AG04449 (cell line): ENCODE measurements at regions not wholly inside any gene's neighbourhood (a gene's known extent, or its start where the extent isn't known, plus 50 kb on each side); places are given as distances from the start of the nearest gene placed in this dataset.

Source experiments
- CTCF ChIA-PET: fragments of 350-600 bp; formaldehyde crosslinking; extraction: SDS; loops from one replicate; lab custom pipeline; 2021; ENCODE audit warnings: antibody characterized with exemption; lab: Yijun Ruan, JAX
- POLR2A ChIA-PET: fragments of 400-600, 350-600 bp; formaldehyde crosslinking; extraction: SDS; loops from one replicate; lab custom pipeline; 2020; ENCODE audit warnings: antibody characterized with exemption, inconsistent platforms; lab: Yijun Ruan, JAX
- DNase-seq: peaks from one replicate; pipeline ENCODE4 v3.0.0-alpha.2; 2010; ENCODE audit warnings: low read depth, low spot score
- H3K4me3 ChIP-seq: 2 replicates; pipeline ENCODE4 v1.5.1; 2011; ENCODE audit warnings: low read depth, mild to moderate bottlenecking, control low read depth, low read length
- TF ChIP-seq, protein P1 (sequence below): IDR thresholded peaks from one replicate; pipeline ENCODE4 v1.5.1; 2011; ENCODE audit warnings: mild to moderate bottlenecking, moderate library complexity, low read length, control low read depth, inconsistent platforms; ENCODE audit not compliant: insufficient read depth; ENCODE audit errors: missing control alignments

DNA sequence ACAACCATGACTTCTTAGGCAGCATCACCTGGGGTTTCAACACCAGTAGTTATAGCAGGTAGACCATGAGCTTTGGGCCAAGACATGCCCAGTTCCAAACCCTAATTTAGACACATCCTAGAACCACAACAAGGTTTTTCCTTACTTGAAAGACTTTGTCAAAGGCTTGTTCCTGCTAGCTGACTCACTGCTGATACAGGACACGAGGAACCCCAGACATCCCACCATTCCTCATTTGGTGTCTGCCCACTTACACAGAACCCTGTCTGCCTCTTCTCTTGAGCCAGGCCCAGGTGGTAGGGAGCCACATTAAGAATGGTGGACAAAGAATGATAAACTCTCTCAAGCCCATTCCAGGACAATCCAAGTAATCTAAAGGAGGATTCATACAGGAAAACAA is 109.0 kb downstream of the CCDC71L start:
- ChIA-PET CTCF (interaction anchor here (0.9 to 1.6 kb wide), 4 partner anchors 9 to 185 kb away, joined by 3 to 13 read pairs (median 4); no protein-coding TSS in a partner anchor), POLR2A (no interaction called here)
- DNase-seq, result no peak
- TF ChIP-seq, protein P1, sequence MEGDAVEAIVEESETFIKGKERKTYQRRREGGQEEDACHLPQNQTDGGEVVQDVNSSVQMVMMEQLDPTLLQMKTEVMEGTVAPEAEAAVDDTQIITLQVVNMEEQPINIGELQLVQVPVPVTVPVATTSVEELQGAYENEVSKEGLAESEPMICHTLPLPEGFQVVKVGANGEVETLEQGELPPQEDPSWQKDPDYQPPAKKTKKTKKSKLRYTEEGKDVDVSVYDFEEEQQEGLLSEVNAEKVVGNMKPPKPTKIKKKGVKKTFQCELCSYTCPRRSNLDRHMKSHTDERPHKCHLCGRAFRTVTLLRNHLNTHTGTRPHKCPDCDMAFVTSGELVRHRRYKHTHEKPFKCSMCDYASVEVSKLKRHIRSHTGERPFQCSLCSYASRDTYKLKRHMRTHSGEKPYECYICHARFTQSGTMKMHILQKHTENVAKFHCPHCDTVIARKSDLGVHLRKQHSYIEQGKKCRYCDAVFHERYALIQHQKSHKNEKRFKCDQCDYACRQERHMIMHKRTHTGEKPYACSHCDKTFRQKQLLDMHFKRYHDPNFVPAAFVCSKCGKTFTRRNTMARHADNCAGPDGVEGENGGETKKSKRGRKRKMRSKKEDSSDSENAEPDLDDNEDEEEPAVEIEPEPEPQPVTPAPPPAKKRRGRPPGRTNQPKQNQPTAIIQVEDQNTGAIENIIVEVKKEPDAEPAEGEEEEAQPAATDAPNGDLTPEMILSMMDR, result no peak
- H3K4me3 ChIP-seq, result no peak overlapping the region

DNA sequence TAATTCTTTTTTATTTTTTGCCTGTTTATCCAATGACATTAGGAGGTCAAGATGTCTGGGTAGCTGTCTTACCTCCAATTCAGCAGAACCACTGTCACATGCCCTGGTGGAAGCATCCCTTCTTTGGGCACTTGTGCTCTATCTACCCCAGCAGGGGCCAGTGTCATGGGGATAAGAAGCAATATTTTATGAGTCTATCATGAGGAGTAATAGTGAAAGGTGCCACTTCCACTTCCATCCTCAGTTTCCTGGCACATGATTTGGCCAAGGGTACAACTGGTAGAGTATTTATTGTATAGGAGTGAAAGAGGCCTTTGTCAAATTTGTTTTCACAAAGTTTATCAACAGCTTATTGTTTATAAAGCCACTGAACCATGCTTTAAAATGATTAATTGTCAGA is 112.5 kb downstream of the CCDC71L start:
- POLR2A ChIA-PET, result no interaction called here
- CTCF ChIA-PET, result interaction anchor here (1.2 to 1.5 kb wide), 2 partner anchors 87 to 112 kb away, joined by 3 to 5 read pairs; partner anchors contain the start of gene CCDC71L
- H3K4me3 ChIP-seq, result no peak overlapping the region
- no peak for DNase-seq
- TF ChIP-seq, protein P1, result no peak

DNA sequence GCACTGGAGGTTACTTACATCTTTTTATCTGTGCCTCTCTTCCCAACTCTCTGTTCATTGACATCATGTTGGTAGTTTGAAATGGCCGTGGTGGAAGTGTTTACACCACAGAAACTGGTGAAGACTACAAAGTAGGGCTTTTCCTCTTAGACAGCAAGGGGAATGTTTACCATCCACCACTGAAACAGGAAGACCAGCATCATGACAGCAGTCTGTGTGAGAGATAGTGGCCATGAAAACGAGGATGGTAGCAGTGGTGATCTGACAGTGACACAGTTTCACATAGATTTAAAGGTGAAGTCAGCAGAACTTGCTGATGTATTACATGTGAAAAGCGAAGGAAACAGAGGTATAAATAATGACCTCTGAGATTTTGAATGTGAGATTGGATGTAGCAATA is 115.7 kb downstream of the CCDC71L start:
- DNase-seq, result no peak
- CTCF ChIA-PET, result interaction anchor here (2.0 to 7.9 kb wide), 3 partner anchors 114 to 368 kb away, joined by 6 to 117 read pairs (median 10); no protein-coding TSS in a partner anchor
- POLR2A ChIA-PET, result no interaction called here
- H3K4me3 ChIP-seq, result no peak overlapping the region
- TF ChIP-seq, protein P1, result no peak

DNA sequence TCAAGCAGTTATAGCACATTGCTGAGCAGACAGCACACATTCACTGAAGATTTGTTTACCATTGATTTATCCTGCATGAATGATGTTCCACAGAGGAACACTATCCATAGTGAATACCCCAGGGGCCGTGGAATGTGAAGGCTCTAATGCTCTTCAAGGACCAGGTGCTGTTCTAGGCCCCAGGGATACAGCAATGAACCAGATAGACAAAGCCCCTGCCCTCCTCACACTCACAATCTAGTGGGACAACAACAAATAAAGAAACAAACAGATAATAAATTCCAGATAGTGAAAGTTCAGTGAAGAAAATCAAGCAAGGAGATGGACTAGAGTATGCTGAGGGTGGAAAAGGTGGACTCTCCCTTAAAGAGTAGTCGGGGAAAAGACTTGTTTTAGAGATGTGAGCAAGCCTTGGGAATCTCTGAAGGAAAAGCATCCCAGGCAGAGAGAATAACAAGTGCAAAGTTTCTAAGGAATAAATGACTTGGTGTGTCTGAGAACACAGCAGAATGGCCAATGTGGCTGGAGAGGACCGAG is 117.7 kb downstream of the CCDC71L start:
- DNase-seq, result no peak
- ChIA-PET POLR2A (interaction anchor here (0.6 to 1.2 kb wide), 4 partner anchors 56 to 259 kb away, joined by 3 to 10 read pairs (median 5); partner anchors contain the start of gene NAMPT), CTCF (interaction anchor here (0.6 to 7.9 kb wide), 50 partner anchors 8 to 403 kb away, joined by 3 to 117 read pairs (median 5); partner anchors contain the start of gene CCDC71L)
- TF ChIP-seq, protein P1, result no peak
- no peak overlapping the region for H3K4me3 ChIP-seq

DNA sequence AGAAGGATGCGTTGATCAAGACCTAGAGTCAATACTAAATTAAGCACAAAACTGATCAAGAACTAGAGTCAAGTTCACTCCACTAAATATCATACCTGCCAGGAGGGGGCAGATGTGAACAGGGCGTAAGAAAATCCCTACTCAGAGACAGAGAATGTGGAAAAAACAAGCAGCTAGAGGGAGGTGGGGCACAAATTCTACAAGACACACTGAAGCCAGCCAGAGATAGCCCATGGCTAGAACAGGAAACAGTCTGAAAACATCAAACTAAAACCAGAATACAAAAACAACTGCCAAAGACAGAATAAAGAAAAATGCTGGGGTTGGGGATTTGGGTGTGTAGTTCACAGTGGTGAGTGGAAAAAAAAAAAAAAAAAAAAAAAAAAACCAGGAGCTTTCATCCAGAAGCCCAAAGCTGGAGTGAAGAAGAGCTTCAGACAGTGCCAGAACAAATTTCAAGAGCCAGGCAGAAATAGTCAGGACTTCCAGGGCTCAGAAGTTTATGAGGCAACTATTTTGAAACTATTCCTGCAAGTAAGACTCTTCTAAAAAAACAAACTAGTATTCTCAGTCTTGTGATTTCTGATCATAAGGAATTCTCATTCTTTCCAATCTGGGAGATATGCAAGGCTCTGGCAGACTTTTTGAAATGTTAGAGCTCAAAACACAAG is 118.3 kb downstream of the CCDC71L start:
- CTCF ChIA-PET, result interaction anchor here (0.6 to 7.9 kb wide), 54 partner anchors 9 to 404 kb away, joined by 3 to 117 read pairs (median 4); partner anchors contain the start of gene CCDC71L
- peak; percentile 70 for DNase-seq

More for the DNA sequence above, 118.3 kb downstream of the CCDC71L start:
- no peak overlapping the region for H3K4me3 ChIP-seq
- TF ChIP-seq, protein P1, result peak; percentile 55
- POLR2A ChIA-PET, result interaction anchor here (0.6 to 1.2 kb wide), 4 partner anchors 56 to 258 kb away, joined by 3 to 10 read pairs (median 5); partner anchors contain the start of gene NAMPT
